MCF 10A (cell line): ENCODE measurements at regions not wholly inside any gene's neighbourhood (a gene's known extent, or its start where the extent isn't known, plus 50 kb on each side); places are given as distances from the start of the nearest gene placed in this dataset.

Source experiments
- BruUV-seq: library from RNA; stranded (reverse); fragments of 400-500 nt; replicated peaks from 2 replicates; lab custom pipeline; 2021; lab: Mats Ljungman, UMichigan
- CTCF ChIA-PET: fragments of 300-600 bp; sonication (Branson Sonifier 250); formaldehyde crosslinking; extraction: SDS; loops from one replicate; lab custom pipeline; 2021; ENCODE audit warnings: antibody characterized with exemption, inconsistent platforms; lab: Yijun Ruan, JAX
- POLR2A ChIA-PET: fragments of 300-600, 350-650 bp; sonication (Branson Sonifier 250); formaldehyde crosslinking; extraction: SDS; loops from one replicate; lab custom pipeline; 2020; ENCODE audit warnings: antibody characterized with exemption, inconsistent platforms; lab: Yijun Ruan, JAX
- DNase-seq: peaks from one replicate; pipeline ENCODE4 v3.0.0-alpha.2; 2018; ENCODE audit not compliant: unreplicated experiment
- H3K27ac Mint-ChIP-seq: one replicate; pipeline ENCODE4 v1.8.0; 2022; ENCODE audit warnings: mild to moderate bottlenecking, low read depth, mixed read lengths; ENCODE audit not compliant: unreplicated experiment
- H3K27me3 Mint-ChIP-seq: one replicate; pipeline ENCODE4 v1.8.0; 2022; ENCODE audit warnings: mixed read lengths; ENCODE audit not compliant: insufficient read depth, unreplicated experiment
- H3K36me3 Mint-ChIP-seq: one replicate; pipeline ENCODE4 v1.8.0; 2022; ENCODE audit warnings: mild to moderate bottlenecking, moderate library complexity, mixed read lengths; ENCODE audit not compliant: insufficient read depth, unreplicated experiment
- H3K4me1 Mint-ChIP-seq: one replicate; pipeline ENCODE4 v1.8.0; 2022; ENCODE audit warnings: mixed read lengths; ENCODE audit not compliant: insufficient read depth, unreplicated experiment
- H3K4me3 Mint-ChIP-seq: one replicate; pipeline ENCODE4 v1.8.0; 2022; ENCODE audit warnings: mild to moderate bottlenecking, moderate library complexity, mixed read lengths; ENCODE audit not compliant: unreplicated experiment
- H3K9me3 Mint-ChIP-seq: one replicate; pipeline ENCODE4 v1.8.0; 2022; ENCODE audit warnings: mixed read lengths; ENCODE audit not compliant: unreplicated experiment
- intact Hi-C: fragments of 100-400 bp; cut with micrococcal nuclease; formaldehyde crosslinking; loops from 2 replicates; pipeline ENCODE4 v1.14.1; 2022
- TF ChIP-seq, protein P1 (sequence below): fragments of 200-600 bp; IDR thresholded peaks from one replicate; pipeline ENCODE4 v1.8.0; 2022; ENCODE audit warnings: antibody characterized with exemption, mild to moderate bottlenecking; ENCODE audit not compliant: unreplicated experiment

- BruUV-seq: no TSS peak
- Mint-ChIP-seq H3K27ac (no peak overlapping the region), H3K27me3 (no peaks in the 10 kb centered on the region), H3K4me1 (no peaks in the 10 kb centered on the region), H3K9me3 (no peaks in the 10 kb centered on the region), H3K4me3 (no peak overlapping the region), H3K36me3 (no peaks in the 10 kb centered on the region)
- DNase-seq: no peak
- CTCF ChIA-PET: interaction anchor here (0.6 kb wide), 1 partner anchor 19 kb away, joined by 3 read pairs; no protein-coding TSS in a partner anchor
- POLR2A ChIA-PET: no interaction called here
- TF ChIP-seq, protein P1, sequence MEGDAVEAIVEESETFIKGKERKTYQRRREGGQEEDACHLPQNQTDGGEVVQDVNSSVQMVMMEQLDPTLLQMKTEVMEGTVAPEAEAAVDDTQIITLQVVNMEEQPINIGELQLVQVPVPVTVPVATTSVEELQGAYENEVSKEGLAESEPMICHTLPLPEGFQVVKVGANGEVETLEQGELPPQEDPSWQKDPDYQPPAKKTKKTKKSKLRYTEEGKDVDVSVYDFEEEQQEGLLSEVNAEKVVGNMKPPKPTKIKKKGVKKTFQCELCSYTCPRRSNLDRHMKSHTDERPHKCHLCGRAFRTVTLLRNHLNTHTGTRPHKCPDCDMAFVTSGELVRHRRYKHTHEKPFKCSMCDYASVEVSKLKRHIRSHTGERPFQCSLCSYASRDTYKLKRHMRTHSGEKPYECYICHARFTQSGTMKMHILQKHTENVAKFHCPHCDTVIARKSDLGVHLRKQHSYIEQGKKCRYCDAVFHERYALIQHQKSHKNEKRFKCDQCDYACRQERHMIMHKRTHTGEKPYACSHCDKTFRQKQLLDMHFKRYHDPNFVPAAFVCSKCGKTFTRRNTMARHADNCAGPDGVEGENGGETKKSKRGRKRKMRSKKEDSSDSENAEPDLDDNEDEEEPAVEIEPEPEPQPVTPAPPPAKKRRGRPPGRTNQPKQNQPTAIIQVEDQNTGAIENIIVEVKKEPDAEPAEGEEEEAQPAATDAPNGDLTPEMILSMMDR: no peak
- intact Hi-C loops: no loop called here
Observed at GRCh38 chr3:30139283-30139682, 467.1 kb upstream of the TGFBR2 start.

- no peaks in the 10 kb centered on the region for H3K4me1 Mint-ChIP-seq
- ChIA-PET CTCF (interaction anchor here (0.6 to 1.5 kb wide), 3 partner anchors 11 to 70 kb away, joined by 3 read pairs; no protein-coding TSS in a partner anchor), POLR2A (interaction anchor here (1.1 kb wide), 1 partner anchor 30 kb away, joined by 3 read pairs; no protein-coding TSS in a partner anchor)
- no peak overlapping the region for H3K4me3 Mint-ChIP-seq
- H3K36me3 Mint-ChIP-seq: no peaks in the 10 kb centered on the region
- TF ChIP-seq, protein P1: no peak
- no peak overlapping the region for H3K27ac Mint-ChIP-seq
- no peak for DNase-seq
- H3K9me3 Mint-ChIP-seq: no peaks in the 10 kb centered on the region
- no TSS peak for BruUV-seq
- H3K27me3 Mint-ChIP-seq: no peaks in the 10 kb centered on the region
- intact Hi-C loops: no loop called here
Observed at GRCh38 chr3:30140356-30141075, 465.9 kb upstream of the TGFBR2 start.

DNA sequence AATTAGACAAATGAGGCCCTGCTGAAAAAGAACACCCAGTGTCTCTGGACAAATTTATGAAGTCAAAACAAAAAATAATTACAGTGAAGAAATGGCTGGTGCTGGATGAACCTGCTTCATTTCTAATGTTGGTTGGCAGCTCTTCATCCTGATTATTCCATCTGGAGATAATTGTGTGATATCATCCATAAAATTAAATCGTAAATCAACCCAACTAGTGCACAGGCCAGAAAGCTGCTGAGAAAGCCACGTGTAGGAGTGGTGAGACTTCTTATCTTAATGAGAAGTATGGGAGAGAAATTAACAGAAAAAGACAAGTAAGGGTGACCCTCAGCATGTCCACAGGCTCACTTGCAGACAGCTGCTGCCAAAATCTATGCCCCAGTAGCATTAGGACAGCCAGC lies 465.2 kb upstream of the TGFBR2 start:
- Mint-ChIP-seq H3K27me3 (no peaks in the 10 kb centered on the region), H3K36me3 (no peaks in the 10 kb centered on the region), H3K4me3 (no peak overlapping the region), H3K4me1 (no peaks in the 10 kb centered on the region), H3K27ac (no peak overlapping the region), H3K9me3 (no peaks in the 10 kb centered on the region)
- intact Hi-C loops: no loop called here
- POLR2A ChIA-PET: interaction anchor here (1.1 kb wide), 1 partner anchor 29 kb away, joined by 3 read pairs; no protein-coding TSS in a partner anchor
- TF ChIP-seq, protein P1: no peak
- DNase-seq: no peak
- CTCF ChIA-PET: interaction anchor here (0.6 kb wide), 1 partner anchor 70 kb away, joined by 3 read pairs; no protein-coding TSS in a partner anchor
- no TSS peak for BruUV-seq

DNA sequence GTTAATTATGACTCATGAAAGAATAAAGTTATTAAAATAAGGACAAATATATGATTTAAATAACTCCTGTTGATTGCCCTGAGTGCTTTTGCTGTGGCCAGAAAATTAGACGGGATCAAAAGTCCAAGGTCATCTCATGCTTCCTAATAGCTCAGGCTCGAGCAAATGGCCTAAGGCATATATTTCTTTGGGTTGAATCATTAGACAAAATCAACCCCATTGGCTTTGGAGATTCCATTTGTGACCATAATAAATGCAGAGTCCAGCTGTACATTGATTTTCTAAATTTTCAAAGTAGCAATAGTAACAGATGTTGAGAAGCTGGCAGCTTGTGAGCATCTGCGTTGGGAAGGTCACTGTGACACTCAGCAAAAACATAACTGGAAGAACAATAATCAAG lies 464.5 kb upstream of the TGFBR2 start:
- CTCF ChIA-PET: interaction anchor here (0.7 kb wide), 1 partner anchor 42 kb away, joined by 3 read pairs; no protein-coding TSS in a partner anchor
- BruUV-seq: no TSS peak
- intact Hi-C loops: no loop called here
- Mint-ChIP-seq H3K4me1 (no peaks in the 10 kb centered on the region), H3K4me3 (no peak overlapping the region), H3K27me3 (no peaks in the 10 kb centered on the region), H3K36me3 (no peaks in the 10 kb centered on the region), H3K9me3 (no peaks in the 10 kb centered on the region), H3K27ac (no peak overlapping the region)
- TF ChIP-seq, protein P1: no peak
- POLR2A ChIA-PET: no interaction called here
- DNase-seq: no peak
